ENCODE measurements at regions not wholly inside any gene's neighbourhood (a gene's known extent, or its start where the extent isn't known, plus 50 kb on each side); places are given as distances from the start of the nearest gene placed in this dataset.

- no peak for DNase-seq
These were observed 50.5 kb upstream of the HSPA12A start for GRCh38 chr10:116792817-116793216.

- no peak for DNase-seq
These were observed 52.8 kb upstream of the ENO4 start for GRCh38 chr10:116796469-116796868.

- DNase-seq, result peak; percentile 82 to 92 (median 91)
These were observed 52.3 kb upstream of the ENO4 start for GRCh38 chr10:116796910-116797513.

- DNase-seq, result no peak
These were observed 50.4 kb upstream of the ENO4 start for GRCh38 chr10:116798859-116799258.
